ENCODE measurements at regions not wholly inside any gene's neighbourhood (a gene's known extent, or its start where the extent isn't known, plus 50 kb on each side); places are given as distances from the start of the nearest gene placed in this dataset.

GRCh38 chr5:105730982-105731381 is 1939.8 kb downstream of the EFNA5 start:
- no peak overlapping the region for H4K91ac ChIP-seq (ENCODE audit: insufficient read length, low read depth, low read length)
- no peak overlapping the region for H2AFZ ChIP-seq (ENCODE audit: low read length)
- no peak overlapping the region for H4K8ac ChIP-seq (replicated peaks; ENCODE audit: insufficient read length, low read depth, low read length)
- Mint-ChIP-seq H3K36me3 (ENCODE audit: insufficient read depth in 1 of 3, low read depth in 3 of 3) (no peaks in the 10 kb centered on the region), H3K9me3 (no peaks in the 10 kb centered on the region), H3K4me1 (peaks cover 3 to 4% of the 10 kb centered on the region in 2 experiments; a peak in 2 of 4 replicates), H3K27ac (no peak overlapping the region), H3K4me3 (no peak overlapping the region), H3K27me3 (ENCODE audit: low read depth) (no peaks in the 10 kb centered on the region)
- H3K79me1 ChIP-seq (ENCODE audit: insufficient read depth, low read depth, low read length, poor library complexity, severe bottlenecking), result no peaks in the 10 kb centered on the region
- H2BK20ac ChIP-seq (ENCODE audit: low read depth, low read length, poor library complexity, severe bottlenecking), result no peak overlapping the region
- no peak overlapping the region for H3K4me2 ChIP-seq (ENCODE audit: insufficient read depth, insufficient read length, low read length)
- no peak overlapping the region for H3K23ac ChIP-seq (ENCODE audit: insufficient read length, low read depth, low read length)
- H2BK15ac ChIP-seq (ENCODE audit: low read depth, low read length), result no peak overlapping the region
- H2BK12ac ChIP-seq (ENCODE audit: insufficient read length, low read depth, low read length), result no peak overlapping the region
- H3K9me3 ChIP-seq (ENCODE audit: control insufficient read depth, low read depth, low read length), result no peaks in the 10 kb centered on the region
- H3K9ac ChIP-seq (ENCODE audit: extremely low read depth, insufficient read length, low read length), result no peak overlapping the region
- no peaks in the 10 kb centered on the region for H3K79me2 ChIP-seq (ENCODE audit: insufficient read depth, low read length)
- no peak overlapping the region for H2BK120ac ChIP-seq (ENCODE audit: low read depth, low read length, poor library complexity, severe bottlenecking)
- no peaks in the 10 kb centered on the region for H3K4me1 ChIP-seq (ENCODE audit: insufficient read depth, low read length)
- H3K4ac ChIP-seq (ENCODE audit: low read depth, low read length), result no peak overlapping the region
- WGBS (ENCODE audit: extremely low coverage, insufficient read length, low lambda C conversion rate), result no CpG with 5 or more reads among the region's 1 CpG
- H2BK5ac ChIP-seq (ENCODE audit: insufficient read length, low read length), result no peak overlapping the region
- H4K20me1 ChIP-seq (ENCODE audit: control insufficient read depth, insufficient read depth, insufficient read length), result no peaks in the 10 kb centered on the region
- DNase-seq, result no peak
- H3K27ac ChIP-seq (ENCODE audit: insufficient read length, low read depth, low read length), result no peak overlapping the region
- no peak for TF ChIP-seq CTCF (conservative IDR thresholded peaks at IDR 0.05)
- no peak overlapping the region for H3K14ac ChIP-seq (ENCODE audit: insufficient read depth, low read length)
- H4K5ac ChIP-seq (ENCODE audit: insufficient read length, low read depth, low read length), result no peak overlapping the region
- no peak overlapping the region for H3T11ph ChIP-seq (ENCODE audit: low read length)
- no peak overlapping the region for H3K56ac ChIP-seq (ENCODE audit: insufficient read length, low read depth, low read length)
- no peak overlapping the region for H2AK5ac ChIP-seq (ENCODE audit: insufficient read length, low read length)
- no peaks in the 10 kb centered on the region for H3K27me3 ChIP-seq (ENCODE audit: insufficient read depth, low read length)
- H3K23me2 ChIP-seq (ENCODE audit: insufficient read length, low read depth, low read length, poor library complexity, severe bottlenecking), result no peaks in the 10 kb centered on the region
- H3K18ac ChIP-seq (ENCODE audit: insufficient read length, low read depth, low read length), result no peak overlapping the region
